ENCODE measurements at regions not wholly inside any gene's neighbourhood (a gene's known extent, or its start where the extent isn't known, plus 50 kb on each side); places are given as distances from the start of the nearest gene placed in this dataset.

- DNase-seq = no peak
These were observed 206.0 kb downstream of the GLI2 start for GRCh38 chr2:120941571-120942120.

GRCh38 chr2:120942658-120943057 is 207.0 kb downstream of the GLI2 start:
- no peak for DNase-seq

- DNase-seq = no peak
These were observed 207.9 kb downstream of the GLI2 start for GRCh38 chr2:120943403-120944034.

- DNase-seq = no peak
These were observed 208.9 kb downstream of the GLI2 start for GRCh38 chr2:120944575-120944974.

GRCh38 chr2:120945091-120945490 is 209.4 kb downstream of the GLI2 start:
- no peak for DNase-seq

GRCh38 chr2:120945832-120946499 is 210.3 kb downstream of the GLI2 start:
- DNase-seq = no peak

- no peak for DNase-seq
These were observed 211.7 kb downstream of the GLI2 start for GRCh38 chr2:120947327-120947726.

GRCh38 chr2:120947982-120948661 is 212.5 kb downstream of the GLI2 start:
- DNase-seq = no peak

- DNase-seq = no peak
These were observed 213.0 kb downstream of the GLI2 start for GRCh38 chr2:120948662-120949011.

GRCh38 chr2:120949027-120949956 is 213.6 kb downstream of the GLI2 start:
- DNase-seq = no peak

GRCh38 chr2:120949957-120950590 is 214.4 kb downstream of the GLI2 start:
- no peak for DNase-seq

GRCh38 chr2:120951693-120952092 is 216.0 kb downstream of the GLI2 start:
- no peak for DNase-seq

GRCh38 chr2:120952318-120952717 is 216.7 kb downstream of the GLI2 start:
- no peak for DNase-seq

- no peak for DNase-seq
These were observed 217.5 kb downstream of the GLI2 start for GRCh38 chr2:120953066-120953756.

GRCh38 chr2:120953843-120954584 is 218.3 kb downstream of the GLI2 start:
- DNase-seq = no peak

GRCh38 chr2:120954939-120955338 is 219.3 kb downstream of the GLI2 start:
- DNase-seq = no peak

- DNase-seq = no peak
These were observed 219.8 kb downstream of the GLI2 start for GRCh38 chr2:120955427-120955826.

GRCh38 chr2:120956486-120957156 is 221.0 kb downstream of the GLI2 start:
- DNase-seq = no peak

GRCh38 chr2:120957905-120958304 is 222.2 kb downstream of the GLI2 start:
- DNase-seq = no peak

GRCh38 chr2:120958623-120959366 is 223.1 kb downstream of the GLI2 start:
- no peak for DNase-seq

All from activated CD4-positive, alpha-beta T cell treated with anti-CD3 and anti-CD28 coated beads for 1 hour (primary cell).